ENCODE measurements at regions not wholly inside any gene's neighbourhood (a gene's known extent, or its start where the extent isn't known, plus 50 kb on each side); places are given as distances from the start of the nearest gene placed in this dataset.

- intact Hi-C loops (cut with DNase I), result no loop called here
- WGBS, 2 donors, result 100% methylated on average over 1 of the region's 1 CpG
- H3K4me3 ChIP-seq (replicated peaks in 1 of 3), result no peak overlapping the region
- no peaks in the 10 kb centered on the region for H3K4me1 ChIP-seq
- DNase-seq, result no peak
- H3K27me3 ChIP-seq, result no peaks in the 10 kb centered on the region
- no peaks in the 10 kb centered on the region for H3K36me3 ChIP-seq
- no peak overlapping the region for H3K27ac ChIP-seq
- H3K9me3 ChIP-seq, result no peaks in the 10 kb centered on the region
- TF ChIP-seq POLR2A (IDR thresholded peaks at IDR 0.05), result no peak
- TF ChIP-seq, protein P1, sequence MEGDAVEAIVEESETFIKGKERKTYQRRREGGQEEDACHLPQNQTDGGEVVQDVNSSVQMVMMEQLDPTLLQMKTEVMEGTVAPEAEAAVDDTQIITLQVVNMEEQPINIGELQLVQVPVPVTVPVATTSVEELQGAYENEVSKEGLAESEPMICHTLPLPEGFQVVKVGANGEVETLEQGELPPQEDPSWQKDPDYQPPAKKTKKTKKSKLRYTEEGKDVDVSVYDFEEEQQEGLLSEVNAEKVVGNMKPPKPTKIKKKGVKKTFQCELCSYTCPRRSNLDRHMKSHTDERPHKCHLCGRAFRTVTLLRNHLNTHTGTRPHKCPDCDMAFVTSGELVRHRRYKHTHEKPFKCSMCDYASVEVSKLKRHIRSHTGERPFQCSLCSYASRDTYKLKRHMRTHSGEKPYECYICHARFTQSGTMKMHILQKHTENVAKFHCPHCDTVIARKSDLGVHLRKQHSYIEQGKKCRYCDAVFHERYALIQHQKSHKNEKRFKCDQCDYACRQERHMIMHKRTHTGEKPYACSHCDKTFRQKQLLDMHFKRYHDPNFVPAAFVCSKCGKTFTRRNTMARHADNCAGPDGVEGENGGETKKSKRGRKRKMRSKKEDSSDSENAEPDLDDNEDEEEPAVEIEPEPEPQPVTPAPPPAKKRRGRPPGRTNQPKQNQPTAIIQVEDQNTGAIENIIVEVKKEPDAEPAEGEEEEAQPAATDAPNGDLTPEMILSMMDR (IDR thresholded peaks at IDR 0.05), result no peak
Measured at GRCh38 chr5:165705960-165706359, 2200.5 kb downstream of the MAT2B start.

DNA sequence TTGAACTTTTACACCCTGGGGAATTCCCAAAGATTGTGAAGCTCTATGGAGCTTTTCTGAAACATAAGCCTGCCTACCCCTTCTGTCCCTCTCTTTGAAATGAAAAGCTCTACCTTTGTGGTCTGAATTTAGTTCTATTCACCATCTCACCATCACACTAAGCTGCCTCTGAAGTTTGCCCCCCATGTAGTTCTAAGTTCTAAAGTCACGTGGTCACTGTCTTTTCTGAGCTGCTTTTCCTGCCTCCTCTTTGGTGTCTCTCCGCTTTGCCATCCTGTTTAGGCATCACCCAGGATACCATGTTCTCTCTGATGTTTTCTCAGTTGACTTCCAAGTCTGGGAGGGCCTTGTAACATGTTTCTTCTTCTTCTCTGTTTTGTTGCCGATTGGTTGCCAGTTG, 2206.6 kb downstream of the MAT2B start:
- 89 to 91% methylated on average over 3 of the region's 3 CpGs for WGBS, 2 donors
- TF ChIP-seq, protein P1 (IDR thresholded peaks at IDR 0.05), result no peak
- no peak for TF ChIP-seq POLR2A (IDR thresholded peaks at IDR 0.05)
- Histone ChIP-seq H3K27me3 (no peaks in the 10 kb centered on the region), H3K9me3 (no peaks in the 10 kb centered on the region), H3K27ac (no peak overlapping the region), H3K4me1 (no peaks in the 10 kb centered on the region), H3K36me3 (no peaks in the 10 kb centered on the region), H3K4me3 (replicated peaks in 1 of 3) (no peak overlapping the region)
- DNase-seq, result no peak
- intact Hi-C loops (cut with DNase I), result no loop called here

DNA sequence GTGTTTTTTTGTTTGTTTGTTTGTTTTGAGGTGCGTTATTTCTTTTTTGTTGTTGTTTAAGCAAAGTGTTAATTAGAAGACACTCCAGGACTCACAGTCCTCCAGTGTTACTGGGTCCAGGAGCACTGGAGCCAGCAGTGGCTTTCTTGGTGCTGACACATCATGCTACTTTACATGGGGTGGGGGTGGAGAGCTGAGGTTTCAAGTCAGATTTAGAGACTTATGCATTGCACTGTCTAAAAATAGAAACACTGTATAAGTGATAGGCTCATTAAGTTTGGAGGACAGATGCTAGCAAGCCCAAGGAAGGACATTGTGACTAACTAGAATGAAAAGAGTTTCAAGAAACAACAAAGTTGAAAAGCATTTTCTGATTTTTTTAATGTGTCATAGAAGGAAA, 2209.2 kb downstream of the MAT2B start:
- intact Hi-C loops (cut with DNase I), result no loop called here
- TF ChIP-seq, protein P1 (IDR thresholded peaks at IDR 0.05), result no peak
- no peak for TF ChIP-seq POLR2A (IDR thresholded peaks at IDR 0.05)
- H3K27me3 ChIP-seq, result no peaks in the 10 kb centered on the region
- no peak overlapping the region for H3K27ac ChIP-seq
- H3K4me3 ChIP-seq (replicated peaks in 1 of 3), result no peak overlapping the region
- DNase-seq, result no peak
- no peaks in the 10 kb centered on the region for H3K36me3 ChIP-seq
- H3K4me1 ChIP-seq, result no peaks in the 10 kb centered on the region
- WGBS, 2 donors, result 70 to 80% methylated on average over 1 of the region's 1 CpG
- H3K9me3 ChIP-seq, result no peaks in the 10 kb centered on the region

DNA sequence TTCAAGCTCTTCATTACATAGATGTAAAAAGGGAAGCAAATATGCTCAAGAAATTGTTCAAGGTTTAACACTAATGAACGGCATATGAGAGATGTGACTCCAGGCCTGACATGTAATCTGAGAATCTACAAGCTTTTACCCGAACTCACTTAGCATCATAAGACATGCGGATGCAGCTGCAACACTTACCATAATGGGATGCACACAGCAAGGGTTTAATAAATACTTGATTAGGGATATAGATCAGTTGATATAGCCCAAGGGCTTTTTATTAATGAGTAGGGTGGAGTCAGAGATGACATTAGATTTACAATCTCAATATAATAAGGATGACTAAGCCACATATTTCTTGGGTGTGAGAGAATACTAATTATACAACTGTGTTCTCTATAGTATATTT, 2215.5 kb downstream of the MAT2B start:
- H3K36me3 ChIP-seq, result no peaks in the 10 kb centered on the region
- H3K9me3 ChIP-seq, result no peaks in the 10 kb centered on the region
- intact Hi-C loops (cut with DNase I), result no loop called here
- no peak overlapping the region for H3K4me3 ChIP-seq (replicated peaks in 1 of 3)
- H3K27ac ChIP-seq, result no peak overlapping the region
- DNase-seq, result no peak
- 92 to 94% methylated on average over 3 of the region's 3 CpGs for WGBS, 2 donors
- peaks cover 0 to 5% of the 10 kb centered on the region in 2 donors for H3K4me1 ChIP-seq
- no peak for TF ChIP-seq POLR2A (IDR thresholded peaks at IDR 0.05)
- TF ChIP-seq, protein P1 (IDR thresholded peaks at IDR 0.05), result no peak
- H3K27me3 ChIP-seq, result no peaks in the 10 kb centered on the region

DNA sequence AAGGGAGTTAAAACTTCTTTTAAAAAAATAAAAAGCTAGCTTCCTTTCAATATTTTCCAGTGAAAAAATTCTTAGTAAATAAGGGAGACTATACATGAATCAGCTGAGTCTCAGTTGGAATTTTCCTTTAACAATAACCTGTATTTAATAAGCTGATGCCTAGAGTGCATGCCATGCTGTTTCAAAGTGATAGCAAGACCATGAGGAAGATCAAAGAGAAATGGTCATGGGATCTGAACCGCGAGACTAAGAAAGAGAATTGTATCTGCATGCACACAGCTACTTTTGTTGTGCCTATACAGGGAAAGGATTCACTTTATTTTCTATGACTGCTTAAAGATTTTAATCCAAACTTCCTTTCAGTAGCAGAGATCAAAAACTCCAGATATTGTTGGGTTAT, 2217.0 kb downstream of the MAT2B start:
- H3K4me3 ChIP-seq (replicated peaks in 1 of 3), result no peak overlapping the region
- no peak for DNase-seq
- peaks cover 0 to 5% of the 10 kb centered on the region in 2 donors for H3K4me1 ChIP-seq
- no peaks in the 10 kb centered on the region for H3K9me3 ChIP-seq
- TF ChIP-seq POLR2A (IDR thresholded peaks at IDR 0.05), result no peak
- TF ChIP-seq, protein P1 (IDR thresholded peaks at IDR 0.05), result no peak
- no peaks in the 10 kb centered on the region for H3K36me3 ChIP-seq
- intact Hi-C loops (cut with DNase I), result no loop called here
- WGBS, 2 donors, result 83 to 88% methylated on average over 2 of the region's 2 CpGs
- no peaks in the 10 kb centered on the region for H3K27me3 ChIP-seq
- no peak overlapping the region for H3K27ac ChIP-seq

All from thyroid gland (tissue), 4 donors.